Nephron progenitor cell (in vitro differentiated cells): ENCODE measurements at regions not wholly inside any gene's neighbourhood (a gene's known extent, or its start where the extent isn't known, plus 50 kb on each side); places are given as distances from the start of the nearest gene placed in this dataset.

Experiments
- DNase-seq: peaks from one replicate; pipeline ENCODE4 v3.0.0; 2021
- H3K27ac Mint-ChIP-seq: 2 replicates; pipeline ENCODE4 v1.8.0; 2021; ENCODE audit warnings: mild to moderate bottlenecking, moderate library complexity, mixed read lengths
- H3K27me3 Mint-ChIP-seq: 2 replicates; pipeline ENCODE4 v1.8.0; 2021; ENCODE audit warnings: mild to moderate bottlenecking, low read depth, mixed read lengths; ENCODE audit not compliant: poor library complexity
- H3K36me3 Mint-ChIP-seq: 2 replicates; pipeline ENCODE4 v1.8.0; 2021; ENCODE audit warnings: low read depth, mixed read lengths
- H3K4me1 Mint-ChIP-seq: 2 replicates; pipeline ENCODE4 v1.8.0; 2021; ENCODE audit warnings: mixed read lengths
- H3K4me3 Mint-ChIP-seq: 2 replicates; pipeline ENCODE4 v1.8.0; 2021; ENCODE audit warnings: mild to moderate bottlenecking, moderate library complexity, mixed read lengths
- H3K9me3 Mint-ChIP-seq: 2 replicates; pipeline ENCODE4 v1.8.0; 2021; ENCODE audit warnings: mild to moderate bottlenecking, moderate library complexity, mixed read lengths
- CTCF ChIP-seq: fragments of 200-600 bp; sonication (generic); IDR thresholded peaks from 2 replicates; pipeline ENCODE4 v1.5.0; 2021; ENCODE audit warnings: antibody characterized with exemption

DNA sequence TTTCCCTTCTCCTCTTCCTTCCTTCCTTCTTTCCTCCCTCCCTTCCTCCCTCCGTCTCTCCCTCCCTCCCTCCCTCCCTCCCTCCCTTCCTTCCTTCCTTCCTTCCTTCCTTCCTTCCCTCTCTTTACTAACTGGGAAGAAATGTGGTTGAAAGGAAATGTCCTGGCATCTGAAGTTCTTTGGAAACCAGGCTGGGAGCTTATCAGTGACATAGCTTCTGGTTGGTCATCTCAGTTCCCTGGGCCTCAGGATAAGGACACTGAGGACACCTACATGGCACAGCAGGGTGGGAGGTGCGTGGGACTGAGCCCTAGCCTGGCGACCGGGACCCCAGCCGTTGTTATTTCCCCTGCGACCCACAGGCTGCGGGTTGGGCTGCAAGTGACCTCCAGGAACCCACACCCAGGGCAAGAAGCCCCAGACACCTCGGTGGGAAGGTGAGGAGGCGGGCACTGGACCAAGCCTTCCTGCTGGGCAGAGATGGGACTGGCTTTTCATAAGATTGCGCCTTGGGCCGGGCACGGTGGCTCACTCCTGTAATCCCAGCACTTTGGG, 1486.5 kb downstream of the TBC1D22A start:
- TF ChIP-seq CTCF: no peak
- peaks cover under 1% of the 10 kb centered on the region for H3K9me3 Mint-ChIP-seq
- H3K36me3 Mint-ChIP-seq: no peaks in the 10 kb centered on the region
- peaks cover 5% of the 10 kb centered on the region for H3K4me1 Mint-ChIP-seq
- H3K4me3 Mint-ChIP-seq: no peak overlapping the region
- peaks cover 31% of the 10 kb centered on the region for H3K27me3 Mint-ChIP-seq
- DNase-seq: no peak
- no peak overlapping the region for H3K27ac Mint-ChIP-seq

GRCh38 chr22:48247829-48248228, 1485.4 kb downstream of the TBC1D22A start:
- Mint-ChIP-seq H3K27me3 (peaks cover 31% of the 10 kb centered on the region), H3K4me3 (no peak overlapping the region), H3K36me3 (no peaks in the 10 kb centered on the region), H3K27ac (no peak overlapping the region), H3K9me3 (peaks cover 7% of the 10 kb centered on the region), H3K4me1 (no peaks in the 10 kb centered on the region)
- no peak for DNase-seq
- no peak for TF ChIP-seq CTCF

DNA sequence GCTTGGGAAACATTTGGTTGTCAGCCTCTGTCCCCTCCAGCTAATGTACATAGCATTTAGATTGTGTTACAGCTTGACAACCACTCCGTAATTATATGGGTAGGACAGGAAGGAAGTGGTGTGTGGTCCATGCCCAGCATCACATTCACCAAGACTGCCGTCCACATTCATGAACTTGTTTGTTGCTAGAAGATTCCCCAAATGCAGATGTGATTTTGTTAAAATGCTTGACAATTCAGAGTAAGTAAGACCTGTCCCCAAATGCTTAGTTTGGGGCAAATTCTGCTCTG, 1482.7 kb downstream of the TBC1D22A start:
- Mint-ChIP-seq H3K36me3 (no peaks in the 10 kb centered on the region), H3K9me3 (peaks cover 8% of the 10 kb centered on the region), H3K27ac (no peak overlapping the region), H3K4me3 (no peak overlapping the region), H3K4me1 (peaks cover 5% of the 10 kb centered on the region), H3K27me3 (peaks cover 13% of the 10 kb centered on the region)
- TF ChIP-seq CTCF: no peak
- DNase-seq: no peak

- Mint-ChIP-seq H3K27ac (no peak overlapping the region), H3K4me1 (peaks cover 10% of the 10 kb centered on the region), H3K36me3 (no peaks in the 10 kb centered on the region), H3K4me3 (no peak overlapping the region), H3K27me3 (peaks cover 9% of the 10 kb centered on the region), H3K9me3 (peaks cover 8% of the 10 kb centered on the region)
- DNase-seq: no peak
- TF ChIP-seq CTCF: no peak
Observed at GRCh38 chr22:48244388-48245195, 1482.1 kb downstream of the TBC1D22A start.

DNA sequence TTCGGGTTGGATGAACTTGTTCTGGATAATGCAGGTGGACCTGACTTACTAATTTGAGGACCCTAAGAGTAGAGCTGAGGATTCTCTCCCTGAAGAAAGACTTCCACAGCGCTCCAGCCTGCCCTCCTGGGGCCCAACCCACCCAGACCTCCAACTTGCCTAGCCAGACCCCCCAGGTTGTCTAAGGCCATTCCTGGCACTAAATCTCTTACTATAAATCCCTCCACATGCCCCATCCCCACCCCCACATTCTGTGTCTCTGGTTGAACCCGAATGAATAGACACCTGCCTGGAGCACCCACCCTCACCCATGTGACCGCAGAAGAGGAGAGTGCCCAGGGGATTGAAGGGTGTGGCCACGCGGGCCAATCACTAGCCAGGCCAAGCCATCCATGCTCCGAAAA, 1480.0 kb downstream of the TBC1D22A start:
- peaks cover 28% of the 10 kb centered on the region for H3K4me1 Mint-ChIP-seq
- no peak overlapping the region for H3K27ac Mint-ChIP-seq
- no peaks in the 10 kb centered on the region for H3K36me3 Mint-ChIP-seq
- H3K4me3 Mint-ChIP-seq: no peak overlapping the region
- H3K27me3 Mint-ChIP-seq: peaks cover 9% of the 10 kb centered on the region
- no peak for DNase-seq
- peaks cover 8% of the 10 kb centered on the region for H3K9me3 Mint-ChIP-seq
- TF ChIP-seq CTCF: no peak

DNA sequence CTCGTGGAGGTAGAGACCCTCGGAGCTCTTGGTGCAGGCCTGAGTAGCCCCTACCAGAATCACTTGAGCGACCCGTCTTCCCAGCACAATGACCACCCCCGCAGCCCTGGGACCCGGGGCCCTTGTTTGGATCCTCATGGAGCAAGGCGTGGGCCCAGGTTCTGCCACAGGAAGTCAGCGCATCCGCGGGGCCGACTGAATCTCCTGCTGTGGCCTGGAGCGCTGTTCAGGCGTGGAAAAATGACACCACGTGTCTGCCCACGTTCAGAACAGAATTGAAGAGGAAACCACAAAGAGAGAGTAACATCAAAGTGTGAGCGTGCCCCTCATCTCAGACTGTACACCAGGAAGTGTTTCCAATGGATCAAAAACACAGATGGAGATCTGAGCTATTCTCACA, 1479.2 kb downstream of the TBC1D22A start:
- no peak overlapping the region for H3K27ac Mint-ChIP-seq
- no peaks in the 10 kb centered on the region for H3K36me3 Mint-ChIP-seq
- DNase-seq: no peak
- peaks cover 13% of the 10 kb centered on the region for H3K27me3 Mint-ChIP-seq
- TF ChIP-seq CTCF: no peak
- peaks cover 8% of the 10 kb centered on the region for H3K9me3 Mint-ChIP-seq
- peaks cover 28% of the 10 kb centered on the region for H3K4me1 Mint-ChIP-seq
- no peak overlapping the region for H3K4me3 Mint-ChIP-seq
